Keratinocyte (primary cell): ENCODE measurements at regions not wholly inside any gene's neighbourhood (a gene's known extent, or its start where the extent isn't known, plus 50 kb on each side); places are given as distances from the start of the nearest gene placed in this dataset.

Experiments
- DNase-seq: peaks from one replicate; pipeline ENCODE4 v3.0.0-alpha.2; 2011; ENCODE audit warnings: low read depth, missing footprints, low spot score
- FAIRE-seq: peaks from 2 replicates; lab custom pipeline; 2011; peaks lifted over from hg19 to GRCh38; lab: Jason Lieb, UNC
- H2AFZ ChIP-seq: 2 replicates; pipeline ENCODE4 v1.6.0; 2012; ENCODE audit warnings: low read length, control low read depth, inconsistent platforms; ENCODE audit not compliant: control insufficient read depth
- H3K27ac ChIP-seq: 2 replicates; pipeline ENCODE4 v1.5.1; 2011; ENCODE audit warnings: low read length; ENCODE audit not compliant: control insufficient read depth, insufficient read depth
- H3K27me3 ChIP-seq: 3 replicates; pipeline ENCODE4 v1.6.0; 2011; ENCODE audit warnings: low read length; ENCODE audit not compliant: control insufficient read depth, insufficient read depth; ENCODE audit errors: extremely low read depth
- H3K36me3 ChIP-seq, 2 experiments: 2 replicates in 1 of 2; 3 replicates in 1 of 2; pipeline ENCODE4 v1.5.1; 2011; ENCODE audit warnings: low read length in 2 of 2, mild to moderate bottlenecking in 1 of 2; ENCODE audit not compliant: control insufficient read depth in 2 of 2, insufficient read depth in 2 of 2; ENCODE audit errors: extremely low read depth in 1 of 2
- H3K4me1 ChIP-seq: 3 replicates; pipeline ENCODE4 v1.5.1; 2011; ENCODE audit warnings: low read length; ENCODE audit not compliant: control insufficient read depth, insufficient read depth; ENCODE audit errors: extremely low read depth
- H3K4me2 ChIP-seq: 3 replicates; pipeline ENCODE4 v1.6.0; 2011; ENCODE audit warnings: low read depth, low read length; ENCODE audit not compliant: control insufficient read depth, insufficient read depth; ENCODE audit errors: extremely low read depth
- H3K4me3 ChIP-seq, 3 experiments: fragments of 200-600 bp in 1 of 3; sonication (generic) in 1 of 3; 2 replicates in 2 of 3; 3 replicates in 1 of 3; pipeline ENCODE4 v1.5.1; 2011 to 2016; ENCODE audit warnings: low read length in 3 of 3, mild to moderate bottlenecking in 3 of 3, control low read depth in 2 of 3, inconsistent platforms in 1 of 3, low read depth in 1 of 3, mixed read lengths in 1 of 3, mixed run types in 1 of 3, moderate library complexity in 1 of 3; ENCODE audit not compliant: control insufficient read depth in 2 of 3, insufficient read depth in 2 of 3; ENCODE audit errors: extremely low read depth in 1 of 3
- H3K79me2 ChIP-seq: 2 replicates; pipeline ENCODE4 v1.6.0; 2012; ENCODE audit warnings: low read length; ENCODE audit not compliant: control insufficient read depth, insufficient read depth
- H3K9ac ChIP-seq: 3 replicates; pipeline ENCODE4 v1.6.0; 2011; ENCODE audit warnings: low read length; ENCODE audit not compliant: control insufficient read depth, insufficient read depth; ENCODE audit errors: extremely low read depth
- H3K9me1 ChIP-seq: 3 replicates; pipeline ENCODE4 v1.6.0; 2011; ENCODE audit warnings: low read length; ENCODE audit not compliant: control insufficient read depth, insufficient read depth; ENCODE audit errors: extremely low read depth
- H3K9me3 ChIP-seq: 2 replicates; pipeline ENCODE4 v1.5.1; 2012; ENCODE audit warnings: low read depth, low read length; ENCODE audit not compliant: control insufficient read depth
- H4K20me1 ChIP-seq: 3 replicates; pipeline ENCODE4 v1.6.0; 2011; ENCODE audit warnings: low read length; ENCODE audit not compliant: control insufficient read depth, insufficient read depth; ENCODE audit errors: extremely low read depth
- EZH2 ChIP-seq: IDR thresholded peaks from one replicate; pipeline ENCODE4 v1.6.1; 2012; ENCODE audit warnings: inconsistent platforms, mild to moderate bottlenecking, low read length, moderate library complexity
- dilution Hi-C: fragments of 300-500 bp; cut with MboI; formaldehyde crosslinking; loops from one replicate; pipeline ENCODE4 v1.7.0; 2020; ENCODE audit warnings: low sequenced_read_pairs; ENCODE audit not compliant: extremely low pct_ligation_motif_present
- TF ChIP-seq, protein P1 (sequence below), 3 experiments: IDR thresholded peaks in 1 of 3; conservative IDR thresholded peaks in 1 of 3; optimal IDR thresholded peaks in 1 of 3; 2 replicates in 2 of 3; 3 replicates in 1 of 3; pipeline versions ENCODE3 to v1.5.1; 2011; ENCODE audit warnings: low read length in 3 of 3, mild to moderate bottlenecking in 3 of 3, moderate library complexity in 2 of 3, control low read depth in 1 of 3, inconsistent platforms in 1 of 3; ENCODE audit not compliant: insufficient read depth in 2 of 3; ENCODE audit errors: extremely low read depth in 1 of 3

DNA sequence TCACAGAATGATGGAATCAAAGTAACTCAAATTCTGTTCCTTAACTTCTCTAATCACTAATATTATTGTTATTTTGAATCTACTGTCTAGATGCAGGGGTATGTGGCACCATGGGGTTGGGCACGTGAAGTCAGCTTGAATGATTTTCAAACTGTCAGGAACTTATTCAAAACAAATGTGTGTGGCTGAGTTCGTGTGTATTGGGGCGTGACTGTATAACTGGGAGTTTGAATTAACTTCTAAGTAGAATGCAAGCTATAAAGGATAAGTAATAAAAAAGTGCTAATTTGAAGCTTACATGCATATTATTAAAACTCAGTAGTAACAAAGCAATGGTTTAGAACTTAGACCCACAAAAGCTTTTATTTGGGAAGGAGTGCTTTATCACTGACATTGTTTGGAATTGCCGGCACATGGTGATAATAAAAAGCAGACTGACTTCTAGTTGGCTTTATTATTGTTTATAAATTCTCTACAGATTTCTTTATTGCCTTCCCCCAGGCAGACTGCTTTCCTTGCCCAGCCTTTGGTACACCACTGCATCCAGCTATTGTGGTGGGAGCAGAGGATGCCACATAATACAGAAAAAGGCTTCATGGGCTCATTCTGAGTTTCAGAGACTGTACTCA is 84.3 kb downstream of the TENT5C start:
- peaks cover 3% of the 10 kb centered on the region for H3K27me3 ChIP-seq

DNA sequence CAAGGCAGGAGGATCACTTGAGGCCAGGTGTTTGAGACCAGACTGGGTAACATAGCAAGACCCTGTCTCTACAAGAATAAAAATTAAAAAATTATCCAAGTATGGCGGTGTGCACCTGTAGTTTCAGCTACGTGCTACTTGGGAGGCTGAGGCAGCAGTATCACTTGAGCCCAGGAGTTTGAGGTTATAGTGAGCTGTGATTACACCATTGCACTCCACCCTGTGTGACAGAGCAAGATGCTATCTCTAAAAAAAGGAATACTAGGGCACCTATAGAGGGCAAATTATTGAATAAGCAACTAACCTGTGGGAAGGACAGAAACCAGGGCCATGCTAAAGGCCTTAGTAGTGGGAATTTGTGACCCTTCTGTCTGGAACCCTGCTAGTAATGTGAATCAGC is 86.1 kb downstream of the TENT5C start:
- Histone ChIP-seq H3K4me1 (no peaks in the 10 kb centered on the region), H4K20me1 (no peaks in the 10 kb centered on the region), H3K27me3 (peaks cover 3% of the 10 kb centered on the region), H3K27ac (no peak overlapping the region), H3K79me2 (no peaks in the 10 kb centered on the region), H3K9ac (no peak overlapping the region), H2AFZ (no peak overlapping the region), H3K9me3 (no peaks in the 10 kb centered on the region), H3K4me3 (no peak overlapping the region), H3K4me2 (no peak overlapping the region), H3K36me3 (no peaks in the 10 kb centered on the region), H3K9me1 (no peaks in the 10 kb centered on the region)
- FAIRE-seq: no peak
- TF ChIP-seq EZH2: no peak
- TF ChIP-seq, protein P1, sequence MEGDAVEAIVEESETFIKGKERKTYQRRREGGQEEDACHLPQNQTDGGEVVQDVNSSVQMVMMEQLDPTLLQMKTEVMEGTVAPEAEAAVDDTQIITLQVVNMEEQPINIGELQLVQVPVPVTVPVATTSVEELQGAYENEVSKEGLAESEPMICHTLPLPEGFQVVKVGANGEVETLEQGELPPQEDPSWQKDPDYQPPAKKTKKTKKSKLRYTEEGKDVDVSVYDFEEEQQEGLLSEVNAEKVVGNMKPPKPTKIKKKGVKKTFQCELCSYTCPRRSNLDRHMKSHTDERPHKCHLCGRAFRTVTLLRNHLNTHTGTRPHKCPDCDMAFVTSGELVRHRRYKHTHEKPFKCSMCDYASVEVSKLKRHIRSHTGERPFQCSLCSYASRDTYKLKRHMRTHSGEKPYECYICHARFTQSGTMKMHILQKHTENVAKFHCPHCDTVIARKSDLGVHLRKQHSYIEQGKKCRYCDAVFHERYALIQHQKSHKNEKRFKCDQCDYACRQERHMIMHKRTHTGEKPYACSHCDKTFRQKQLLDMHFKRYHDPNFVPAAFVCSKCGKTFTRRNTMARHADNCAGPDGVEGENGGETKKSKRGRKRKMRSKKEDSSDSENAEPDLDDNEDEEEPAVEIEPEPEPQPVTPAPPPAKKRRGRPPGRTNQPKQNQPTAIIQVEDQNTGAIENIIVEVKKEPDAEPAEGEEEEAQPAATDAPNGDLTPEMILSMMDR (optimal IDR thresholded peaks at IDR 0.05 in 1 of 3, IDR thresholded peaks at IDR 0.05 in 1 of 3, conservative IDR thresholded peaks at IDR 0.05 in 1 of 3; ENCODE audit: extremely low read depth in 1 of 3, insufficient read depth in 2 of 3, low read length in 3 of 3): no peak
- DNase-seq: no peak
- dilution Hi-C loops: no loop called here

More for the DNA sequence above, 84.3 kb downstream of the TENT5C start:
- no peak overlapping the region for H3K4me3 ChIP-seq
- no peaks in the 10 kb centered on the region for H4K20me1 ChIP-seq
- FAIRE-seq: no peak
- H3K27ac ChIP-seq: no peak overlapping the region
- H3K9ac ChIP-seq: no peak overlapping the region
- H3K4me2 ChIP-seq: no peak overlapping the region
- no peaks in the 10 kb centered on the region for H3K4me1 ChIP-seq
- H3K79me2 ChIP-seq: no peaks in the 10 kb centered on the region
- DNase-seq: no peak
- no peaks in the 10 kb centered on the region for H3K9me3 ChIP-seq
- no peaks in the 10 kb centered on the region for H3K36me3 ChIP-seq
- no peak overlapping the region for H2AFZ ChIP-seq
- dilution Hi-C loops: no loop called here
- H3K9me1 ChIP-seq: no peaks in the 10 kb centered on the region
- TF ChIP-seq, protein P1 (optimal IDR thresholded peaks at IDR 0.05 in 1 of 3, IDR thresholded peaks at IDR 0.05 in 1 of 3, conservative IDR thresholded peaks at IDR 0.05 in 1 of 3; ENCODE audit: extremely low read depth in 1 of 3, insufficient read depth in 2 of 3, low read length in 3 of 3): no peak
- no peak for TF ChIP-seq EZH2
